BLaER1 treated with 17β-estradiol and CSF1 and Interleukin-3, amounts not matched to agents 10 nM and 100 nM (cell line): ENCODE measurements at regions not wholly inside any gene's neighbourhood (a gene's known extent, or its start where the extent isn't known, plus 50 kb on each side); places are given as distances from the start of the nearest gene placed in this dataset.

ENCODE experiments used
- H3K27ac ChIP-seq, 11 experiments: shearing (Covaris generic); formaldehyde crosslinking; 2 replicates each; pipeline ENCODE4 v1.8.1; 2022
- H3K27me3 ChIP-seq, 11 experiments: shearing (Covaris generic); formaldehyde crosslinking; 2 replicates each; pipeline ENCODE4 v1.8.1; 2022
- H3K36me3 ChIP-seq, 11 experiments: shearing (Covaris generic); formaldehyde crosslinking; 2 replicates each; pipeline ENCODE4 v1.8.1; 2022
- H3K4me1 ChIP-seq, 10 experiments: shearing (Covaris generic); formaldehyde crosslinking; 2 replicates each; pipeline ENCODE4 v1.8.1; 2022
- H3K4me2 ChIP-seq, 11 experiments: shearing (Covaris generic); formaldehyde crosslinking; 2 replicates each; pipeline ENCODE4 v1.8.1; 2022
- H3K4me3 ChIP-seq, 10 experiments: shearing (Covaris generic); formaldehyde crosslinking; 2 replicates each; pipeline ENCODE4 v1.8.1; 2022
- H3K9ac ChIP-seq, 11 experiments: shearing (Covaris generic); formaldehyde crosslinking; 2 replicates each; pipeline ENCODE4 v1.8.1; 2022
- H3K9me3 ChIP-seq, 11 experiments: shearing (Covaris generic); formaldehyde crosslinking; replicated peaks in 1 of 11; 2 replicates each; pipeline ENCODE4 v1.8.1; 2022
- H4K20me1 ChIP-seq, 11 experiments: shearing (Covaris generic); formaldehyde crosslinking; 2 replicates each; pipeline ENCODE4 v1.8.1; 2022
- Cebpa-rat ChIP-seq, 11 experiments: shearing (Covaris generic); IDR thresholded peaks; 2 replicates each; pipeline ENCODE4 v1.8.1; 2022

- Histone ChIP-seq H3K9ac (no peak overlapping the region), H3K4me2 (no peak overlapping the region), H3K4me1 (peaks cover 0 to 27% (median 16%) of the 10 kb centered on the region in 10 experiments; a peak in 13 of 20 replicates), H3K27ac (no peak overlapping the region), H3K9me3 (0 out of 22 replicates have a peak, but pooled peaks cover 0 to 4% (median 0%) of the 10 kb centered on the region in 11 experiments), H4K20me1 (no peaks in the 10 kb centered on the region), H3K27me3 (no peaks in the 10 kb centered on the region), H3K36me3 (no peaks in the 10 kb centered on the region), H3K4me3 (no peak overlapping the region)
- no peak for TF ChIP-seq Cebpa-rat (IDR thresholded peaks at IDR 0.05)
These were observed 121.1 kb upstream of the MON1B start for GRCh38 chr16:77069929-77070328.

- peaks cover 0 to 27% (median 16%) of the 10 kb centered on the region in 10 experiments; a peak in 13 of 20 replicates for H3K4me1 ChIP-seq
- H3K27ac ChIP-seq = no peak overlapping the region
- H3K4me2 ChIP-seq = no peak overlapping the region
- no peaks in the 10 kb centered on the region for H3K27me3 ChIP-seq
- no peak overlapping the region for H3K4me3 ChIP-seq
- H3K9ac ChIP-seq = no peak overlapping the region
- H3K9me3 ChIP-seq = 0 out of 22 replicates have a peak, but pooled peaks cover 0 to 4% (median 0%) of the 10 kb centered on the region in 11 experiments
- TF ChIP-seq Cebpa-rat (IDR thresholded peaks at IDR 0.05) = no peak
- H3K36me3 ChIP-seq = no peaks in the 10 kb centered on the region
- no peaks in the 10 kb centered on the region for H4K20me1 ChIP-seq
These were observed 120.3 kb upstream of the MON1B start for GRCh38 chr16:77070683-77071082.

GRCh38 chr16:77076839-77077238 lies 114.2 kb upstream of the MON1B start:
- Histone ChIP-seq H3K4me2 (no peak overlapping the region), H3K9ac (no peak overlapping the region), H3K36me3 (no peaks in the 10 kb centered on the region), H3K4me1 (no peaks in the 10 kb centered on the region), H3K9me3 (no peaks in the 10 kb centered on the region), H4K20me1 (no peaks in the 10 kb centered on the region), H3K27me3 (no peaks in the 10 kb centered on the region), H3K27ac (no peak overlapping the region), H3K4me3 (no peak overlapping the region)
- TF ChIP-seq Cebpa-rat (IDR thresholded peaks at IDR 0.05) = no peak

GRCh38 chr16:77077256-77077922 lies 113.6 kb upstream of the MON1B start:
- Histone ChIP-seq H3K9ac (no peak overlapping the region), H3K27ac (no peak overlapping the region), H3K27me3 (no peaks in the 10 kb centered on the region), H3K4me1 (no peaks in the 10 kb centered on the region), H4K20me1 (no peaks in the 10 kb centered on the region), H3K9me3 (no peaks in the 10 kb centered on the region), H3K36me3 (no peaks in the 10 kb centered on the region), H3K4me3 (no peak overlapping the region), H3K4me2 (no peak overlapping the region)
- TF ChIP-seq Cebpa-rat (IDR thresholded peaks at IDR 0.05) = no peak

GRCh38 chr16:77085981-77086380 lies 105.0 kb upstream of the MON1B start:
- no peak overlapping the region for H3K9ac ChIP-seq
- no peaks in the 10 kb centered on the region for H3K9me3 ChIP-seq
- no peak overlapping the region for H3K4me2 ChIP-seq
- H3K27me3 ChIP-seq = no peaks in the 10 kb centered on the region
- H3K4me3 ChIP-seq = no peak overlapping the region
- no peaks in the 10 kb centered on the region for H3K4me1 ChIP-seq
- no peak overlapping the region for H3K27ac ChIP-seq
- H3K36me3 ChIP-seq = no peaks in the 10 kb centered on the region
- H4K20me1 ChIP-seq = no peaks in the 10 kb centered on the region; a peak in 1 of 22 replicates
- TF ChIP-seq Cebpa-rat (IDR thresholded peaks at IDR 0.05) = no peak

- no peaks in the 10 kb centered on the region for H3K9me3 ChIP-seq
- H3K9ac ChIP-seq = no peak overlapping the region
- TF ChIP-seq Cebpa-rat (IDR thresholded peaks at IDR 0.05) = no peak
- no peak overlapping the region for H3K4me3 ChIP-seq
- no peaks in the 10 kb centered on the region for H3K4me1 ChIP-seq
- no peaks in the 10 kb centered on the region for H3K27me3 ChIP-seq
- no peak overlapping the region for H3K4me2 ChIP-seq
- H3K27ac ChIP-seq = no peak overlapping the region
- H4K20me1 ChIP-seq = no peaks in the 10 kb centered on the region; a peak in 1 of 22 replicates
- no peaks in the 10 kb centered on the region for H3K36me3 ChIP-seq
These were observed 100.9 kb upstream of the MON1B start for GRCh38 chr16:77090062-77090461.

GRCh38 chr16:77093309-77093708 lies 97.7 kb upstream of the MON1B start:
- Histone ChIP-seq H3K27ac (no peak overlapping the region), H3K9me3 (no peaks in the 10 kb centered on the region), H3K4me3 (no peak overlapping the region), H3K9ac (no peak overlapping the region), H3K4me2 (no peak overlapping the region), H4K20me1 (no peaks in the 10 kb centered on the region; a peak in 1 of 22 replicates), H3K4me1 (no peaks in the 10 kb centered on the region), H3K27me3 (no peaks in the 10 kb centered on the region), H3K36me3 (no peaks in the 10 kb centered on the region)
- 0 out of 22 replicates have a peak, but pooled peaks of 1 of the 11 experiments have one; percentile 35 for TF ChIP-seq Cebpa-rat (IDR thresholded peaks at IDR 0.05)

- no peaks in the 10 kb centered on the region for H3K27me3 ChIP-seq
- H3K9me3 ChIP-seq = no peaks in the 10 kb centered on the region
- TF ChIP-seq Cebpa-rat (IDR thresholded peaks at IDR 0.05) = no peak
- no peak overlapping the region for H3K4me2 ChIP-seq
- H4K20me1 ChIP-seq = no peaks in the 10 kb centered on the region; a peak in 1 of 22 replicates
- no peak overlapping the region for H3K27ac ChIP-seq
- H3K4me1 ChIP-seq = no peaks in the 10 kb centered on the region
- no peak overlapping the region for H3K4me3 ChIP-seq
- H3K9ac ChIP-seq = no peak overlapping the region
- H3K36me3 ChIP-seq = no peaks in the 10 kb centered on the region
These were observed 97.0 kb upstream of the MON1B start for GRCh38 chr16:77093999-77094398.

- no peak overlapping the region for H3K27ac ChIP-seq
- H3K36me3 ChIP-seq = no peaks in the 10 kb centered on the region
These were observed 79.9 kb upstream of the MON1B start for GRCh38 chr16:77111056-77111565.

GRCh38 chr16:77112746-77113145 lies 78.2 kb upstream of the MON1B start:
- no peaks in the 10 kb centered on the region for H3K36me3 ChIP-seq
- H3K4me1 ChIP-seq = peaks cover 0 to 14% (median 0%) of the 10 kb centered on the region in 10 experiments; a peak in 3 of 20 replicates
- H3K4me3 ChIP-seq = no peak overlapping the region
- H3K9me3 ChIP-seq = peaks cover 0 to 7% (median 5%) of the 10 kb centered on the region in 11 experiments; a peak in 7 of 22 replicates
- no peak overlapping the region for H3K4me2 ChIP-seq
- no peaks in the 10 kb centered on the region for H3K27me3 ChIP-seq
- H3K9ac ChIP-seq = no peak overlapping the region
- no peak overlapping the region for H3K27ac ChIP-seq
- TF ChIP-seq Cebpa-rat (IDR thresholded peaks at IDR 0.05) = no peak
- no peaks in the 10 kb centered on the region for H4K20me1 ChIP-seq

More at GRCh38 chr16:77111056-77111565, 79.9 kb upstream of the MON1B start:
- peaks cover 0 to 9% (median 0%) of the 10 kb centered on the region in 10 experiments; a peak in 2 of 20 replicates for H3K4me1 ChIP-seq
- no peak overlapping the region for H3K4me2 ChIP-seq
- H3K9ac ChIP-seq = no peak overlapping the region
- no peak overlapping the region for H3K4me3 ChIP-seq
- peaks cover 15 to 22% (median 20%) of the 10 kb centered on the region in 11 experiments for H3K9me3 ChIP-seq
- no peaks in the 10 kb centered on the region for H3K27me3 ChIP-seq
- peak in 3 of 11 experiments; percentile 20 to 51 (median 49); a peak in 4 of 22 replicates for TF ChIP-seq Cebpa-rat (IDR thresholded peaks at IDR 0.05)
- no peaks in the 10 kb centered on the region for H4K20me1 ChIP-seq
